Stimulated activated CD8-positive, alpha-beta memory T cell treated with anti-CD3 and anti-CD28 coated beads, Interleukin-15, amount 100 ng/mL, for 48 hours (primary cell): ENCODE measurements at regions not wholly inside any gene's neighbourhood (a gene's known extent, or its start where the extent isn't known, plus 50 kb on each side); places are given as distances from the start of the nearest gene placed in this dataset.

Experiments
- DNase-seq, 2 donors: peaks; one replicate each; pipeline ENCODE4 v3.0.0-alpha.2; 2020; ENCODE audit warnings: low read depth in 2 of 2

DNA sequence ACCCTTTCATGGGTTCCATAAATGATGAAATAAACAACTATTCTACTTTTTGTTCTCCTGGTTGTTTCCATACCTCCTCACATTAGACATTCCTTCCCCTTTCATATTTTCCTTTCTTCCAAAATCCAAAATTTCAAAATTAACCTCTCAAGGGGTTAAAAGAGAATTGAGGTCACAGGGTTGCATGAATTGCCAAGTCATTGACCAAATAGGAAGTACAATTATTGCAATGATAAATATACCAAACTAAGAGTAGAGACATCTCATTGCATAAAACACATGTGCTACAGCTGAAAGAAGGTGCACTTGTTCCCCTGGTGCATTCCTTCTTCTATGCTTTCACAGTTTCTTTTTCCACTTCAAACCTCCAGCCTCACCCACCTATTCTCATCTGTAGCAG is 136.1 kb downstream of the KCTD12 start:
- no peak for DNase-seq

DNA sequence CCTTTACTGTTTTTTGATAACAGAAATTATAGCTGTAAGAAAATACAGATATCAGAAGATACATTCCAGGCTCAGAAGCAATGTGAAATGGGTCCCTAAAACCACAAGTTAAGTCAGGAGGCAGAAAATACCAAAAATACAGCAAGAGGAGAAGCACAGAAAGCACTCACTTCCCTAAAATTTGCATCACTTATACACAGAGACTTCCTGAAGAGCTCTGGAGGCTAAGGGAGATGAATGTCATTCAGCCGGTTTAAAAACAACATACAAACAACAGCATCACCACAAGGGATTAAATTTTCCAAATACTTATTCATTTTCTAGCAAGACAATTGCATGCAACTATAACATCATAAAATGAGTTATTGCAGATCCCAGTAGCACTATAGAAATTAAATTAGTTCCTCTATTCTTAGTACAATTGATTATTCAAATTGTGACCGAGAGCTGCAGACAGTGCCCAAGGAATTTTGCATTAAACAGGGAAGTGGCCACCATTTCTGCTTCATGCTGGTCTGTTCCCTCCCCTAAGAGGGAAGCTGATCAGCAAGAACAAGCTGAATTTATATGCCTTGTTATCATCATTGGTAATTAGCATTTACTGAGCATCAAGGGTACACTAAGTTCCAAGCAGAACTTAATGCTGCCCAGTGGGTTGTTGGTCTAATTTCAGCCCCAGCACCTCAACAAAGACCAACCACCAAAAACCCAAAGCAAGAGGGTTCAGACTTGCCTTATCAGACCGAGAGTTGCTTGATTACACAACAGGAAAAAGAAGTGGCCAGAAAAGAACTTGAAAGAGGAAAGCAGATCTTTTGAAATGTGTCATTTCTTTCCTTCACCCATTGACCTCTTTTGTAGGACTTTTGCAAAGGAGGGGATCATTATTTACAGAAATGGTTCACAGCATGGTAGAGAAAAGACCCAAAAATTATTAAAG is 140.7 kb downstream of the KCTD12 start:
- no peak for DNase-seq

DNA sequence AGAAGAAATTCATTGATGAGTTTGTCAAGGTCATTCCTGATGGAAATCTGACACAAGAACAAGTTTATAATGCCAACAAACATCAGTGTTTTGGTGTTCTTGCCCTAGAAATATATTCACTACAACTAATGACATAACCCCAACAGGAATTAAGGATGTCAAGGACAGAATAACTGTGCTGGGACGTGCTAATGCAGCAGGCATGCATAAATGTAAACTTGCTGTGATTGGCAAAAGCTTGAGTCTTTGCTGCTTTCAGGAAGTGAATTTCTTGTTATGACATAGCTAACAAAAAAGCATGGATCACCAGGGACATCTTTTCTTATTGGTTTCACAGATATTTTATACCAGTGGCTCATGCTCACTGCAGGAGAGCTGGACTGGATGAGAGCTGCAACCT is 144.6 kb downstream of the KCTD12 start:
- no peak for DNase-seq

DNA sequence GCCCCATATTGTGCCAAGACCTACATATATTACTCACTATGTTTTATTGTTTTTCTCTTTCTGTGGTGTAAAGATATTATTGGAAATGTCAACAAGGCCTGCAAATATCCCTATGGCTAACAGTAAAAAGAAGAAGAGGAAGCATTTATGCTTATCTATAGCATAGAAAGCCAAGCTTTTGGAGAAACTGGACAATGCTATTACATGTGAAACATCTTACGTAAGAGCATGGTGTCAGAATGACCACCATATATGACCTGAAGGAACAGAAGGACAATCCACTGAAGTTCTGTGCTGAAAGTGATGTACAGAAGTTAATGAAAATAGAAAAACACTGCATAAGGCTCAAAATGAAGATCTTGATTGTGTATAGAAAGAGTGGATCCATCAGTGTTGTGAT is 145.2 kb downstream of the KCTD12 start:
- no peak for DNase-seq

DNA sequence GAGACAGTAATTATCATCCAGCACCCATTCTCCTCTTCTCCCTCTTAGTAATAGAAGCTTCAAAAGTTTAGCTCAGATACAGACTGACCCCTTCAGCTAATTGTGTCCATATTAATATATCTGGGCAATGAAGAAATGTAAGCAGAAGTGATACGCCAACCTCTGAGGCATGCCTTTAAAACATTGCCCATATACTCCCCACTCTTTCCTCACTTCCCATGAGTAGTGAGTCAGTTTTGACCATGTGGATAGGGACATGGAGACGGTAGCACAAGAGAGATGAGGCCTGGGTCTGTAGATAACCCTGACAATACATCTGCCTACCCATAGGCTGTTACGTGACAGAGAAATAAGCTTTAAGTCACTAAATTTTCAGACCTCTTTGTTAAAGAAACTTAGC is 147.6 kb downstream of the KCTD12 start:
- no peak for DNase-seq

DNA sequence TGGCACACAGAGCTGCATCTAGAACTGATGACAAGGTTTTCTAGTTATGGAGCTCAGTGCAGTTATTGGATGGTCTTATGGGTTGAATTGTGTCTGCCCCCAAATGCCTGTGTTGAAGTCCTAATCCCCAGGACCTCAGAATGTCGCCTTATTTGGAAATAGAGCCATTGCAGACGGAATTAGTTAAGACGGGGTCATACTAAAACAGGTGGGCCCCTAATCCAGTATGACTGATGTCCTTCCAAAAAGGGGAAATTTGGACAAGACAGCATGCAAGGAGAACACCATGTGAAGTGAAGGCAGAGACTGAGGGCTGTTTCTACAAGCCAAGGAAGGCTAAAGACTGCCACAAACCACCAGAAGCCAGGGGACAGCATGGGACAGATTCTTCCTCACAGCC is 148.7 kb downstream of the KCTD12 start:
- no peak for DNase-seq

DNA sequence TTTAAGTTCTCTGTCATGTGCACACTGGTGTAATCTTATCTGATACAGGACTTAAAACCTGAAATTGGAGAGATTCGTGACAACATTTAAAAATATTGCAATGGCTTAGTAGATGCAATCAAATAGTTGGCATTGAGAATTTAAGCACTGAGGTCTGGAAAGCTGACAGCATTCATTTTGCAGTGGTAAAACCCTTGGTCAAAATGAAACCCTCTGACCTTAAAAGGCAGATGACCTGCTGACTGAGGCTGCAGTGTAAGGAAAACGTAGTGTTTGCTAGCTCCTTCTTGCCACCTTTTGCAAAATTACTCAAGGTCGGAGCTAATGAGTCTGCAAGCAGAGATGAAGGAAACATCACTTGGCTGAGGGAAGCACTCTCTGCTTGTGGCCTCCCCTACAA is 150.6 kb downstream of the KCTD12 start:
- DNase-seq, result no peak

DNA sequence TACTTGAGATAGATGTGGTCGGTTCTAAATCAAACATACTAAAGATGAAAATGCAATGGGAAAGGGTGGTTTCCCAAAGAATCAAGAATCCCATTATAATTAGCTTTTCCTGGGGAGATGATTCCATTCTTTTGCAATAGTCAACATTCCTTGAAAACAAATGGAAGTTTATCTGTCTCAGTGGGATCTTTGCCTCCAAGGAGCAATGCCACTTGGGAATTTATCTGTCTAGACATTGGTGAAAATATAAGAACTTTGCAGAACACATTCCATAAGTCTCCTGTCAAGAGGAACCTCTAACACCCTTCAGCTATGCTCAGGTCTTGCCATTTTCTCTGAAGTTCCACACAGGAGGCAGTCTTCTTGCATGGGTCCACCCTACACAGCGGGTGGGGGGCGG is 152.5 kb downstream of the KCTD12 start:
- DNase-seq, result no peak

DNA sequence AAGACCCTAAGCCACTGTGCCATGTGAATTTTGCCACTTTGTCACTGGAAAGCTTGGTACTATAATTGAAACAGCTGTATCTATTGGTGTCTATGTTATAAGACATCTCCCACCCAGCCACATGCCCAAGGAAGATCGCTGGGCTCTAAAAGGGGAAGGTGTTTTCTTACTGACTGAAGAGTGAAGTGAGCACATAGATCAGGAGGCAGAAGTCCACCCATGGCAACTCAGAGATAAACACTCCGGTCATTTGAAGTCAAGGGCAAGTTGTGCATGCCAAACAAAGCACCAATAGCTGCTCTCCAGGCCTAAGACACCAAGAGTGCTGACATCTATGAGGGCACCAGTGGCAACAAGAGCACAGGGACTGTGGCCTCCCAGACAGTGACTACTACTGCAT is 153.8 kb downstream of the KCTD12 start:
- no peak for DNase-seq

DNA sequence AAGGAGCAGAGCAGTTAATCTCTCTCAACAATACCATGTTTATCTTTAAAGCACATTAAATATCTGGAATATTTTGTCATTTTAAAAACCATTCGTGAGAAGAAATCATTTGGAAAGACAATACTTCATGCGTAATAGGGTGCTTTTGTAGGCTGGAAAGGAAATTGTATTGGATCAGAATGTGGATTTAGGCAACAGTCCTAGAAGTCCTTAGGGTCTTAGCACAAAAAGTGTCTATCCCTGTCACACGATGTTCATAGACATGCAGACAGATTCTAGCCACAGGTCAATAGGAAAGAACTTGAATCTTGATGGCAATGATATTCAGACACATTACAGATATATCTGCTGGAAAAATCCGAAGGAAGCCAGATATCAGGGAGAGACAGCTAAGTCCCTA is 156.0 kb downstream of the KCTD12 start:
- DNase-seq, result no peak

DNA sequence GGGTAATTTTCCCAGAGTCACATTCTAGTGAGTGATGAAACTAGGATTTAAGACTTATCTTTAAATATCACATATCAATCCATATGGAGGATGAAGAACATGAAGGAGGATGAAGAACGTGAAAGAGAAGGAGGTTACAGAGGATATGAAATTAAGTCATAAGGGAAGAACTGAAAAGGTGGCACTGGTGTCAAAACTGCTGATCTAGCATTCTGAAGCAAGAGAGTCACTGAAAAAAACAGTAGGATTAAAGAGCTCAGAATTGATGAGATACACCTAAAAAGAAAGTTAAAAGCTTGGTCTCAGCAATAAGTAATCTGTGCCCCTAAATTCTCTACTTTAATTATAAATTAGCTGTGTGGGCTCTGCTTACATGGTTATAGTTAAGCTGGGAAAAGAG is 156.5 kb downstream of the KCTD12 start:
- DNase-seq, result no peak

DNA sequence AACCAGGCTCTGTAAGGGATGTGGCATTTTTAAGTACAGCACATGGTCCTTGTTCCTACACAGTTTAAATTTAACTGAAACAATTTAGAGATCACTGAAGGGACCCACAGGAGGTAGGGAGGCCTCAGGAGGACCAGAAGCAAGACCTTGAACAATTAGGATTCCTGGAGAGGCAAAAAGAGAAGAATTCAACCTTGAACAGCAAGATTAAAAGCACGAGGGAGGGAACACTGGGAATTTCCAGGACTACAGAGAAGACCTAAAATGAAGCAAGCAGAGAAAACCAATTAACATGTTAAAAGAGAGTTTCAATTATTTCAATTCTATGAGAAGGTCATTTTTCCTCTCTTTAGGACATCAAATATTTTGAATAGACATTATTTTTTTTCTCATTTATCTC is 160.3 kb downstream of the KCTD12 start:
- no peak for DNase-seq

DNA sequence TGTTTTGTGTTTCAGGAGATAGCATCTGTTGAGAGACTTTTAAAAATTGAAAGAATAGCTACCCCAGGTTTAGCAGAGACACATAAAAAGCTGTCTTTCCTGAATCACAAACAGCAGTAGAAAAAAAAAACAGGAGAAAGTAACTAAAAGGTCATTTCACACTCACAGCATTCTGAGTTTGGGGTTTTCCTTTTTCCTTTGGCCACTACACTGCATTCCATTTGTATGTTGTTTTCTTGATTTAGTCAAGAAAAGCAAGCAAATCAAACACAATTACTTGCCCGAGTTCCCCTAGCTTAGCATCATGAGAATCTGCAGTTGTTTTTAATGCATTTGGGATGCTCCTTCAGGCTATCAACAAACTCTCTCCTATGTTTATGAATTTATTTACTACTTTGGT is 161.0 kb downstream of the KCTD12 start:
- no peak for DNase-seq

DNA sequence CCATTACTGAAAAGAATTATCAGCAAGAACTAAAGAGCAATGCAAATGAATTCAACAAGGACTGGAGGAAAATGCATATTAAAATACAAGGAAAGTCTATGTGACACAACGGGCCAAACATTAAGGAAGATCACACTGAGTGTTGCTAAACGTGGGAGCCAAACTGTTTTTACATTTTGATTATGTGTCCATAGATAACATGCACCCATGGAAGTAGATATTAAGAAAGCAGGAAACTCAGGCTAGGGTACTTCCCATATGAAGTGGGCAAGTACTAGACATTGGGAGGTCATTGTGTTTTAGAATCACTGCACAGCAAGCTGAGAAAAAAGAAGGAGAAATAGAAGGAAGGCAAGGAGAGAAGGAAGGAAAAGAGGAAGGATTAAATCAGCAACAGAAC is 161.8 kb downstream of the KCTD12 start:
- DNase-seq, result no peak

DNA sequence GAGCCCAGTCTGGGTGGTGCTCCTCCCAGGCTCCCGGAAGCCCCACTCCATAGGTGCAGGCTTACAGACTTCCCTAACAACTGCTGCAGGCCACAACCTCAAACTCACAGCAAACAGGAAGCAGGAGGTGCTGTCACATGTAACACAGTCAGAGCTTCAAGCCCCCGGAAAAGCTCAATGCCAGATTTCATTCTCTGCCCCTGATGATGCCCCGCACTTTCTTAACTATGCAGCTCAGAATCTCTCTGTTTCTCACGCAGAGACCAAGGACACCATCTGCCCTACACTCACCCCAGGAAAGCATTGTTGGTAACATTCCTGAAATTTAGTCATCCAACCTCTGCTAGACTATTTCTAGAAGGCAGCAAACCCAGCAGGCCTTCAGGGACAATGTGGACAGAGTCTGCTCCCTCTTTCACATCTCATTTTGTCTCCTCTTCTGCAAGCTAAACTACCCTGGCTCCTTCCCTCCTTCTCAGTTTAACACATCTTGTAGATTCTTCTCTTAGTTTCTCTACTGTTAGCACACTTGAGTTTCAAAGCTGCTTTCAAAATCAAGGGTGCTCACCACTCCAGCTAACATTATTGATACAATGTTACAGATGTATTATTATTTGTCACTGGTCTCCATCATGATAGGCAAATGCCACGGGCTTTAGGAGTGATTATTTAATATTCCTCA is 162.5 kb downstream of the KCTD12 start:
- DNase-seq, result no peak

DNA sequence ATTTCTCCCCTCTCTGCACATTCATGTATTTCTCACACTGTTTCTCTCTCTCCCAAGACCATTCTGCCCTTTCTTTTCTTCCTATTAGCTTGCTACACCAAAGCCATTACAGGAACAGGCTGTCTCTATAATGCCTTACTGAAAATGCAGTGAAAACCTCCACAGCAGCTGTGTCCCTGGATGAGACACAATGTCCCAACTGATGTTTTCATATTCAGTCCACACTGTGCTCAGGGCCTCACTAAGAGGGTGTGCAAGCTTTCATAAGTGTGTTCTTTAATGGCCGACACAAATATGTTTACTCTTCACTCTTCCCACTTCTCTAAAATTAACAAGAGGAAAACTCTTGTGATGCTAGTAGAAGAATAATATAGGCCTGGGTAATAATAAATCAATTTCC is 163.4 kb downstream of the KCTD12 start:
- DNase-seq, result no peak

DNA sequence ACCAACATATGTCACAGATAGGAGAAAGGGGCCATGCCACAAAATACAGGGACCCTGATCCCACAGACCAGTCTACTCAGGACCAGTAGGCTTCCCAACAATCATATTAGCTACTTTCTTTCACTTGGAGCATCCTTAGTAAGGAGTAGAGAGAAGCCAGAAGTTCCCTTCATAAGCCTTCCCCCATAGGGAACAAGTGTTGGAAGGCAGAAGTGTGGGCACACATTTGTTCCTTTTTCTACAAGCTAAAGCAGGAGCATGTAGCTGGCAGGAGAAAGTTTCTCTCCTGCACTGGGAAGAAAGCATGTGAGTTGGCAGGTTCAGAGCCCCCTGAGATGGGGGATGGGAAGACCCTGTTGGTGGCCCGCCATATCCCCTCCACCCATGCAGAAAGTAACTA is 165.4 kb downstream of the KCTD12 start:
- DNase-seq, result no peak

DNA sequence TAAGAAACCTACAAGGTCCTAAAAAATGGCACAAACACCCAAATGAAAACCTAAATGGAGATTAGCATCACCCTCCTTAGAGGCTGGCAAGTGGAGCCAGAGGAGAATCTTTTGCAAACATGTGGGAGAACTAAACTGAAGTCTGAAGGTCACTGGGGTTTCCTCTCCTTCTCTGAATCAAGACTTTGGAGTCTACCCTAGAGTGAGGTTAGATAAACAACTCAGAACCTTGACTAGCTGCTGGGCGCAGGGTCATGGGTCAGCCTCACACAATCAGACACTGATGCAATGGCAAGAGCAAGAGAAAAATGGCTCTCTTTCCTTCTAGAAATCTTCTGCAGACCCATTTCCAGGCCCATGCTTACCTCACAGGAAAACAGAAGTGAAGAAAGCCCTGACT is 165.8 kb downstream of the KCTD12 start:
- DNase-seq, result no peak

DNA sequence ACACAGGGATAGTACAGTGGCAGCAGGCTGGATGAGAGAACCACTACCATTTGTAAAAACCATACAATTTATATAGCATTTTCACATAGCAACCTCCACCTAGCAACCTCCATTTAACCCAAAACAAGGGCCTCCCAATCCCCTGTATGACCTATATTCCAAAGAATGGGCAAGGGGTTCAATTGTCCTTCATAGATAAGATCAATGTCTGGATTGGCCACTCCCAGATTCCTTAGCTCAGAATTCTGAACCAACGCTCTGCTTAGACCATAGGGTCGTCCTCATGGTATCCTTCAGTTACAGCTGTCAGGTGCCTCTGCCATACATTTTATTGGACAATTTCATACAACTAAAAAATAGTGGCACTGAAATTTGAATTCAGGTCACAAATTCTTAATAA is 166.2 kb downstream of the KCTD12 start:
- DNase-seq, result no peak

DNA sequence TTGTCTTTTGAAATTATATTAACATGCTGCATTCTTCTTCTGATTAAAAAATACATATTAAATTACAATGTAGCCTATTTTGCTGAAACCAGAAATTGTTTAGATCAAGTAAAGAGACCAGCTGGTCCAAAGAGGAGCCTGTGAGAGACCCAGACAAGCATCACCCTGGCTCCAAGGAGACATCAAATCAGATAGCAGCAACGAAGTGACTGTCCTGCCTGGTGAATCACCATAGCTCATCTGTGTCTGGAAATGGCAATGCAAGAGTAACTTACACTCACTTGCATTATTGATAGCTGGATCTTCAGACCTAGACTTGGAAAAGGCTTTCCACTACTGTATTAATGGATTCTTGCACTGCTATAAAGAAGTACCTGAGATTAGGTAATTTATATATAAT is 169.1 kb downstream of the KCTD12 start:
- no peak for DNase-seq

DNA sequence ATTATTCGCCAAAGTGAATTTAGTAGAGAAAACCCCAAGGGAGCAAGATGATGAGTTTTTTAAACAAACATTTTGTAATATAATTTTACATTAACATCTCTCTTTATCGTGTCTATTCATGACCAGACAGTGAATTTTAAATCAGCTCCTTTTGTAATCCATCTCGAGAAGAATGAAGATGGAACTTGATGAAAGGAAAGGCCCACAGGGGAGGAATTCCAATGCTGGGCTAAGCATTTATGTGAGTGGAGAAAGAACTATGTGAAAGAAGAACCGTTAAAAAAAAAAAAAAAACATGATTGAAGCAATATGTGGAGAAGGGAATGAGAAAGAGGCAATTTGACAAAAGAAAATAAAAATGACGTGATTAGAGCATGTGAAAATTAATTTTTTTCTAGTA is 170.6 kb downstream of the KCTD12 start:
- DNase-seq, result no peak

DNA sequence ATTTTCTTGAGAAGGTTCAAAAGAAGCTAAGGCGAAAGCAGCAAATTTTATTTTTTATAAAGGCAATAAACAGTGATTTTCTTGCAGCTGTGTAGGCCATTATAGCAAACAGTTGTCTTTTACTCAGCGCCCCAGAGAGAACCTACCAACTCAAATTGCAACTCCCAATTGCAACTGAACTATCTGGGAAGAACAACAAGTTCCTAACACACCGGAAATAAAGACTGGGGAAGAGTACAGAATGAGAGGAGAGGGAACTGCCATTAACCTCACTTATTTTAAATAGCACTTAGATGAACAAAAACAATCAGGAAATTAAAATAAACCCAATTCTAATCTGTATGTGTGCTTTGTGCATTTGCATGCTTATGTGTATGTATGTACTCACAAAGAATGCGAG is 171.1 kb downstream of the KCTD12 start:
- no peak for DNase-seq

DNA sequence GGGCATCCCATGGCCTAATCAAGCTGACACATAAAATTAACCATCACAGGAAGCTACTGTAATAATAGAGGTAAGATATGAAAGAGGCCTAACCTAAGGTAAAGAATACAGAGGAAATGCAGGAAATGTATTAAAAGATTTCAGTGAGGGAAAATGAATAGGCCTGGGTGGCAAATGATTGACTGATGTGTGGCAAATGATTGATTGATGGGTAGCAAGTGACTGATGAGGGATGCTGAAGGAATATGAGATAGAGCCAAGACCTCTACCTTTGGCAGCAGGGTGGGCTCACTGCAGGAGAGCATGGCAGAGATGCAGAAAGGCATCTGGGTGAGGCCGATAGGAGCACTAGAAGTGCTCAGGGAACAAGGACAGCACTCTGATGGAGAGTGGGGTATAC is 172.9 kb downstream of the KCTD12 start:
- no peak for DNase-seq
